Keratinocyte (primary cell): ENCODE measurements at regions not wholly inside any gene's neighbourhood (a gene's known extent, or its start where the extent isn't known, plus 50 kb on each side); places are given as distances from the start of the nearest gene placed in this dataset.

Source experiments
- DNase-seq: peaks from one replicate; pipeline ENCODE4 v3.0.0-alpha.2; 2011; ENCODE audit warnings: low read depth, missing footprints, low spot score
- FAIRE-seq: peaks from 2 replicates; lab custom pipeline; 2011; peaks lifted over from hg19 to GRCh38; lab: Jason Lieb, UNC
- H2AFZ ChIP-seq: 2 replicates; pipeline ENCODE4 v1.6.0; 2012; ENCODE audit warnings: low read length, control low read depth, inconsistent platforms; ENCODE audit not compliant: control insufficient read depth
- H3K27ac ChIP-seq: 2 replicates; pipeline ENCODE4 v1.5.1; 2011; ENCODE audit warnings: low read length; ENCODE audit not compliant: control insufficient read depth, insufficient read depth
- H3K27me3 ChIP-seq: 3 replicates; pipeline ENCODE4 v1.6.0; 2011; ENCODE audit warnings: low read length; ENCODE audit not compliant: control insufficient read depth, insufficient read depth; ENCODE audit errors: extremely low read depth
- H3K36me3 ChIP-seq, 2 experiments: 2 replicates in 1 of 2; 3 replicates in 1 of 2; pipeline ENCODE4 v1.5.1; 2011; ENCODE audit warnings: low read length in 2 of 2, mild to moderate bottlenecking in 1 of 2; ENCODE audit not compliant: control insufficient read depth in 2 of 2, insufficient read depth in 2 of 2; ENCODE audit errors: extremely low read depth in 1 of 2
- H3K4me1 ChIP-seq: 3 replicates; pipeline ENCODE4 v1.5.1; 2011; ENCODE audit warnings: low read length; ENCODE audit not compliant: control insufficient read depth, insufficient read depth; ENCODE audit errors: extremely low read depth
- H3K4me2 ChIP-seq: 3 replicates; pipeline ENCODE4 v1.6.0; 2011; ENCODE audit warnings: low read depth, low read length; ENCODE audit not compliant: control insufficient read depth, insufficient read depth; ENCODE audit errors: extremely low read depth
- H3K4me3 ChIP-seq, 3 experiments: fragments of 200-600 bp in 1 of 3; sonication (generic) in 1 of 3; 2 replicates in 2 of 3; 3 replicates in 1 of 3; pipeline ENCODE4 v1.5.1; 2011 to 2016; ENCODE audit warnings: low read length in 3 of 3, mild to moderate bottlenecking in 3 of 3, control low read depth in 2 of 3, inconsistent platforms in 1 of 3, low read depth in 1 of 3, mixed read lengths in 1 of 3, mixed run types in 1 of 3, moderate library complexity in 1 of 3; ENCODE audit not compliant: control insufficient read depth in 2 of 3, insufficient read depth in 2 of 3; ENCODE audit errors: extremely low read depth in 1 of 3
- H3K79me2 ChIP-seq: 2 replicates; pipeline ENCODE4 v1.6.0; 2012; ENCODE audit warnings: low read length; ENCODE audit not compliant: control insufficient read depth, insufficient read depth
- H3K9ac ChIP-seq: 3 replicates; pipeline ENCODE4 v1.6.0; 2011; ENCODE audit warnings: low read length; ENCODE audit not compliant: control insufficient read depth, insufficient read depth; ENCODE audit errors: extremely low read depth
- H3K9me1 ChIP-seq: 3 replicates; pipeline ENCODE4 v1.6.0; 2011; ENCODE audit warnings: low read length; ENCODE audit not compliant: control insufficient read depth, insufficient read depth; ENCODE audit errors: extremely low read depth
- H3K9me3 ChIP-seq: 2 replicates; pipeline ENCODE4 v1.5.1; 2012; ENCODE audit warnings: low read depth, low read length; ENCODE audit not compliant: control insufficient read depth
- H4K20me1 ChIP-seq: 3 replicates; pipeline ENCODE4 v1.6.0; 2011; ENCODE audit warnings: low read length; ENCODE audit not compliant: control insufficient read depth, insufficient read depth; ENCODE audit errors: extremely low read depth
- EZH2 ChIP-seq: IDR thresholded peaks from one replicate; pipeline ENCODE4 v1.6.1; 2012; ENCODE audit warnings: inconsistent platforms, mild to moderate bottlenecking, low read length, moderate library complexity
- dilution Hi-C: fragments of 300-500 bp; cut with MboI; formaldehyde crosslinking; loops from one replicate; pipeline ENCODE4 v1.7.0; 2020; ENCODE audit warnings: low sequenced_read_pairs; ENCODE audit not compliant: extremely low pct_ligation_motif_present
- TF ChIP-seq, protein P1 (sequence below), 3 experiments: IDR thresholded peaks in 1 of 3; conservative IDR thresholded peaks in 1 of 3; optimal IDR thresholded peaks in 1 of 3; 2 replicates in 2 of 3; 3 replicates in 1 of 3; pipeline versions ENCODE3 to v1.5.1; 2011; ENCODE audit warnings: low read length in 3 of 3, mild to moderate bottlenecking in 3 of 3, moderate library complexity in 2 of 3, control low read depth in 1 of 3, inconsistent platforms in 1 of 3; ENCODE audit not compliant: insufficient read depth in 2 of 3; ENCODE audit errors: extremely low read depth in 1 of 3

DNA sequence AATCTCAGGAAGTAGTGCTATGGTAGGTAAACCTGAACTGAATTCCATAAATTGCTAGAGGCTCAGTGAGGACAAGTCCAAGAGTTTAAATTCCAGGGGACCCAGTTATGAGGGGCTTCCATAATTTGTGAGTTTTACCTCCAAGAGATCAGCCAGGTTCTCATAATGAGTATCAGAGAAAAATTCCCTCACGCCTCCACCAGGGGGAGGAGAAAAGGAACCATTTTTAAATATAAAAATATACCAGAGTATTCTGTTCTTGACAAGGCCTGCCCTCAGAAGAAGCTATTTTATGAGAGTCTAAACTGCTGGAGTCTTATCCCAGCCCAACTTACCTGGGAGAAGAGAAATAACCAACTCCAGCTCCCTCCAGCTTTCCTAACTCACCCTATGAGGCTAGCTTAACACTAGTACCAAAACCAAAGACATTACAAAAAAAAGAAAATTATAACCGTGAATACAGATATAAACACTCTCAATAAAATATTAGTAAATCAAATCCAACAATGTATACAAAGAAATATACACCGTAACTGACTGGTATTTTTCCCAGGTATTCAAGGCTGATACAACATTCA lies 158.7 kb downstream of the TFAP2A start:
- Histone ChIP-seq H3K9ac (no peak overlapping the region), H3K27me3 (no peaks in the 10 kb centered on the region), H3K9me1 (no peaks in the 10 kb centered on the region), H3K27ac (no peak overlapping the region), H3K79me2 (no peaks in the 10 kb centered on the region), H3K36me3 (no peaks in the 10 kb centered on the region), H3K4me3 (no peak overlapping the region), H4K20me1 (no peaks in the 10 kb centered on the region), H3K4me1 (no peaks in the 10 kb centered on the region), H3K4me2 (no peak overlapping the region), H3K9me3 (no peaks in the 10 kb centered on the region), H2AFZ (no peak overlapping the region)
- no peak for DNase-seq
- no peak for FAIRE-seq
- dilution Hi-C loops, result no loop called here
- TF ChIP-seq EZH2, result no peak
- TF ChIP-seq, protein P1, sequence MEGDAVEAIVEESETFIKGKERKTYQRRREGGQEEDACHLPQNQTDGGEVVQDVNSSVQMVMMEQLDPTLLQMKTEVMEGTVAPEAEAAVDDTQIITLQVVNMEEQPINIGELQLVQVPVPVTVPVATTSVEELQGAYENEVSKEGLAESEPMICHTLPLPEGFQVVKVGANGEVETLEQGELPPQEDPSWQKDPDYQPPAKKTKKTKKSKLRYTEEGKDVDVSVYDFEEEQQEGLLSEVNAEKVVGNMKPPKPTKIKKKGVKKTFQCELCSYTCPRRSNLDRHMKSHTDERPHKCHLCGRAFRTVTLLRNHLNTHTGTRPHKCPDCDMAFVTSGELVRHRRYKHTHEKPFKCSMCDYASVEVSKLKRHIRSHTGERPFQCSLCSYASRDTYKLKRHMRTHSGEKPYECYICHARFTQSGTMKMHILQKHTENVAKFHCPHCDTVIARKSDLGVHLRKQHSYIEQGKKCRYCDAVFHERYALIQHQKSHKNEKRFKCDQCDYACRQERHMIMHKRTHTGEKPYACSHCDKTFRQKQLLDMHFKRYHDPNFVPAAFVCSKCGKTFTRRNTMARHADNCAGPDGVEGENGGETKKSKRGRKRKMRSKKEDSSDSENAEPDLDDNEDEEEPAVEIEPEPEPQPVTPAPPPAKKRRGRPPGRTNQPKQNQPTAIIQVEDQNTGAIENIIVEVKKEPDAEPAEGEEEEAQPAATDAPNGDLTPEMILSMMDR (optimal IDR thresholded peaks at IDR 0.05 in 1 of 3, IDR thresholded peaks at IDR 0.05 in 1 of 3, conservative IDR thresholded peaks at IDR 0.05 in 1 of 3; ENCODE audit: extremely low read depth in 1 of 3, insufficient read depth in 2 of 3, low read length in 3 of 3), result peak in 1 of 3 experiments; percentile 51

DNA sequence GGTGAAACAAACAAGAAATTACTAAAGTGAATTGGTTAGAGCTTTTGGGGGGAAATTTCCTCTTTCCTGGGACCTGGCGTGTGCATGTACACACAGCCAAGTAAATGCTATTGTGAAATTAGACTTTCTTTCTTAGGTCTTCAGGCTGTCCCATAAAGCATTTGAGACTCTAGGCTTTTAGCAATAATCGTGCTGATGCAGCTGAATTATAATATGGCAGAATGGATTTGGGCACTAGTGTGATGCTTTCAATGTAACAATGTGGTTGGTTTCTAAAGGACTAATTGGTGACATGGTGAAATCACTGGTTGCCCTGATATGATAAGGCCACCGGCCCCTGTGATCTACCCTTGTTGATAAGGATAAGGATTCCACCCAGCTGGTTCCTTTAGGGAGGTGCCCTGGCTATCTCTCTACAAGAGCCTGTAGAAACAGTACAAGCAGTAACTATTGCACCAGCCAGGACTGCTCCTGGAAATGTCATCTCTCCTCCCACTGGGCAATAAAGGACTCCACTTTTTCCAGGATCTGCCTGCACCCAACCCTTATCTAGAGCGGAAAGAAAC lies 164.1 kb downstream of the TFAP2A start:
- DNase-seq (no peak), FAIRE-seq (no peak)
- no peaks in the 10 kb centered on the region for H3K36me3 ChIP-seq
- no peaks in the 10 kb centered on the region for H3K79me2 ChIP-seq
- no peak overlapping the region for H3K27ac ChIP-seq
- no peak overlapping the region for H3K9ac ChIP-seq
- H3K9me1 ChIP-seq, result no peaks in the 10 kb centered on the region
- no peak overlapping the region for H3K4me3 ChIP-seq
- H2AFZ ChIP-seq, result no peak overlapping the region
- no peaks in the 10 kb centered on the region for H3K9me3 ChIP-seq
- H3K4me1 ChIP-seq, result peaks cover 4% of the 10 kb centered on the region
- no peaks in the 10 kb centered on the region for H3K27me3 ChIP-seq
- dilution Hi-C loops, result no loop called here
- H3K4me2 ChIP-seq, result no peak overlapping the region
- no peak for TF ChIP-seq EZH2
- TF ChIP-seq, protein P1 (optimal IDR thresholded peaks at IDR 0.05 in 1 of 3, IDR thresholded peaks at IDR 0.05 in 1 of 3, conservative IDR thresholded peaks at IDR 0.05 in 1 of 3; ENCODE audit: extremely low read depth in 1 of 3, insufficient read depth in 2 of 3, low read length in 3 of 3), result no peak
- H4K20me1 ChIP-seq, result no peaks in the 10 kb centered on the region
